Kidney epithelial cell (primary cell): ENCODE measurements at regions not wholly inside any gene's neighbourhood (a gene's known extent, or its start where the extent isn't known, plus 50 kb on each side); places are given as distances from the start of the nearest gene placed in this dataset.

Experiments
- DNase-seq: peaks from one replicate; pipeline ENCODE4 v3.0.0-alpha.2; 2010; ENCODE audit warnings: low read depth
- H3K27me3 ChIP-seq: 2 replicates; pipeline ENCODE4 v1.6.0; 2011; ENCODE audit warnings: low read length; ENCODE audit not compliant: control insufficient read depth, insufficient read depth
- H3K36me3 ChIP-seq: 2 replicates; pipeline ENCODE4 v1.5.1; 2011; ENCODE audit warnings: low read length; ENCODE audit not compliant: control insufficient read depth, insufficient read depth
- H3K4me3 ChIP-seq: 2 replicates; pipeline ENCODE4 v1.5.1; 2011; ENCODE audit warnings: low read depth, mild to moderate bottlenecking, control low read depth, low read length
- CTCF ChIP-seq: IDR thresholded peaks from 2 replicates; pipeline ENCODE4 v1.5.1; 2011; ENCODE audit warnings: mild to moderate bottlenecking, moderate library complexity, low read length, control low read depth, inconsistent platforms; ENCODE audit not compliant: insufficient read depth, poor library complexity, severe bottlenecking

DNA sequence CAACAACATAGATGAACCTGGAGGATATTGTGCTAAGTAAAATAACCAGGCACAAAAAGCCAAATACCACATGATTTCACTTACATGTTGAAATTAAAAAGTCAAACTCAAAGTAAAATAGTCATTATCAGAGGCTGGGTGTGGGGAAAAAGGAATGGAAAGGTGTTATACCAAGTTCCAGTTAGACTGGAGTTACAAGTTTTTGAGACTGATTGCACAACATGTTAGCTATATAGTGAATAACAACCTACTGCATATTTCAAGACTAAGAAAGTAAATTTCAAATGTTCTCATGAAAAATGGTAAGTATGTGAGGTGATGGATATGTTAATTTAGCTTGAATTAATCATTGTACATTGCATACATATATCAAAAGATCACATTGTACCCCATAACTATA lies 116.8 kb upstream of the HNMT start:
- Histone ChIP-seq H3K4me3 (no peak overlapping the region), H3K27me3 (no peaks in the 10 kb centered on the region), H3K36me3 (no peaks in the 10 kb centered on the region)
- no peak for TF ChIP-seq CTCF
- no peak for DNase-seq

DNA sequence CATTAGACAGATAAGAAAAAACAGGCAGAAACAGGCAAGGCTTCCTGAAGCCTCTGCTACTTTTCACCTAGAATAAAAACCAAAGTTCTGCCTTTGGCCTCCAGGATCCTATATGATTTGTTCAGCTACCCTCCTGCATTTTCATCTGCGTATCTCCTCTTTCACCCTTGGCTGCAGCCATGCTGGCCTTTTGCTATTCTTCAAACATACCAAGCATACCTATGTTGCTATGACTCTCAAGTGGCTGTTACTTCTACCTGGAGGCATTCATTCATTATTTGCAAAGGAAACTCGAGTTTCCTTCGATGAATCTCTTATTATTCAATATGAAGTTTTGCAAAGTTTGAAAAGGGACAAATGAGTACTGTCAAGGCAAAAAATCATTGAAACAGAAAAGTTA lies 106.4 kb upstream of the HNMT start:
- no peak for DNase-seq

DNA sequence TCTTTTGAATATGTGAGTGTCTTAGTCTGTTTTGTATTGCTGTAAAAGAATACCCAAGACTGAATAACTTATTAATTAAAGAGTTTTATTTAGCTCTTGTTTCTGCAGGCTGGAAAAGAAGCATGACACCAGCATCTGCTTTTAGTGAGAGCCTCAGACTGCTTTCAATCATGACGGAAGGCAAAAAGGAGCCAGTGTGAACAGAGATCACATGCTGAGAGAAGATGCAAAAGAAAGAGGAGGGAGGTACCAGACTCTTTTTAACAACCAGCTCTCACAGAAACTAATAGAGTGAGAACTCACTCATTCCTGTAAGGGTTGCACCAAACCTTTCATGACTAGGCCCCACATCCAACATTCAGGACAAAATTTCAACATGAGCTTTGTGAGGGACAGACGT lies 101.6 kb upstream of the HNMT start:
- no peak overlapping the region for H3K4me3 ChIP-seq
- no peaks in the 10 kb centered on the region for H3K27me3 ChIP-seq
- DNase-seq = no peak
- H3K36me3 ChIP-seq = no peaks in the 10 kb centered on the region
- no peak for TF ChIP-seq CTCF

More for the DNA sequence above, 106.4 kb upstream of the HNMT start:
- H3K36me3 ChIP-seq = no peaks in the 10 kb centered on the region
- H3K27me3 ChIP-seq = no peaks in the 10 kb centered on the region
- no peak overlapping the region for H3K4me3 ChIP-seq
- no peak for TF ChIP-seq CTCF

GRCh38 chr2:137865954-137866540 lies 98.2 kb upstream of the HNMT start:
- peak; percentile 75 for TF ChIP-seq CTCF
- H3K27me3 ChIP-seq = no peaks in the 10 kb centered on the region
- H3K4me3 ChIP-seq = no peak overlapping the region
- no peak for DNase-seq
- H3K36me3 ChIP-seq = no peaks in the 10 kb centered on the region

DNA sequence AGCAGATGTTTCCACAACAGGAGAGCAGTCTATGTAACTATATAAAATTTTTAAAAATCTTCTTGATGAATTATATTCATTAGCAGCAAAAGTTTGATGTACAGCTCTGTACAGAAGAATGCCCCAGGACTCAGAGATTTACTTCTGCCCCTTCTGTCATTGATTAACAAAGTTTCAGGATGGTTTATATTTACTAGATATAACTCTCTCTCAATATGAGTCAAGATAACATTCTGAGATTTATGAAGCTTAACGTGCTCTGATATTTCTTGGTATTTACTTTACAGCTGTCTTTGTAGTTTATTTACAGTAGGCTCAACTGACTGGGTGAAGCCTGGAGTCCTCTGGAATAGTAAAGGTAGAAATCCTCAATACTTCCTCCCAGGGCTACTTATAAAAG lies 93.6 kb upstream of the HNMT start:
- Histone ChIP-seq H3K27me3 (no peaks in the 10 kb centered on the region), H3K4me3 (no peak overlapping the region), H3K36me3 (no peaks in the 10 kb centered on the region)
- no peak for TF ChIP-seq CTCF
- DNase-seq = no peak

DNA sequence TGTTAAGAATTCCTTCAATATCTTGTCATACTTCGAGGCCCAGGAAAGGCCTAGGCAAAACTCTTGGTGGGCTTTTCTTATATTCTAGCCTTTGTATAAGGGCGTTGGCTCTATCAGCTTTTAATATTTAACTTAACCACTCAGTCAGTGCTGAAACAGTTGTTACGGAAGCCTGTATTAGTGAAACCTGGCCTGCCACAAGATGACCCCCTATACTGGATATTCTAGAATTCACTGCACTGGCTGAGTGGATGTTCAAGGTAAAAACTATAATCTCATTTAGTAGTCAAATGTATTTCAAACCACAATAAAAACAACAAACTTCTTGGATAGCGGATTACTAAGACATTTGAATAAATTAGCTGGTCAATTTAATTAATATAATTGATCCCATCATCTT lies 91.7 kb upstream of the HNMT start:
- no peak overlapping the region for H3K4me3 ChIP-seq
- no peak for DNase-seq
- H3K36me3 ChIP-seq = no peaks in the 10 kb centered on the region
- H3K27me3 ChIP-seq = no peaks in the 10 kb centered on the region
- TF ChIP-seq CTCF = no peak
